ENCODE measurements at regions not wholly inside any gene's neighbourhood (a gene's known extent, or its start where the extent isn't known, plus 50 kb on each side); places are given as distances from the start of the nearest gene placed in this dataset.
"Not testable (repeated sequence)": the region's sequence is repeated elsewhere in the genome, so short reads cannot be mapped to it uniquely, and the experiment has no call there.

DNA sequence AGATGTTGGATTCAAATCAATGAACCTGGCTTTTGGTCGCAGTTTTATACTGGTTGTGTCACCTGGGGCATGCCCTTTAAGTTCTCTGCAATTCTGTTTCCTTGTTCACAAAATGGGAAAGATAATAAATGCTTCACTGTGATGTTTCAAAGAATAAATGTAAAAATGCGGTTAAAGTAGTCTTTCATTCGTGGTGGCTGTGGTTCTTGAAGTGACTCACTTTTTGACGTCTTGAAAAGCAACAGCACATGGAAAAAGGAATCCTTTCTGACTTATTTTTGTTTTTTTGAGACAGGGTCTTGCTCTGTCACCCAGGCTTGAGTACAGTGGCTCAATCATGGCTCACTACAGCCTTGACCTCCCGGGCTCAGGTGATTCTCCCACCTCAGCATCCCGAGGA, 88.4 kb upstream of the SLIT3 start:
- no peak for DNase-seq (ENCODE audit: low read depth)
- no peak overlapping the region for H3K4me3 ChIP-seq (ENCODE audit: control insufficient read depth, low read depth, low read length)
- TF ChIP-seq, protein P1, sequence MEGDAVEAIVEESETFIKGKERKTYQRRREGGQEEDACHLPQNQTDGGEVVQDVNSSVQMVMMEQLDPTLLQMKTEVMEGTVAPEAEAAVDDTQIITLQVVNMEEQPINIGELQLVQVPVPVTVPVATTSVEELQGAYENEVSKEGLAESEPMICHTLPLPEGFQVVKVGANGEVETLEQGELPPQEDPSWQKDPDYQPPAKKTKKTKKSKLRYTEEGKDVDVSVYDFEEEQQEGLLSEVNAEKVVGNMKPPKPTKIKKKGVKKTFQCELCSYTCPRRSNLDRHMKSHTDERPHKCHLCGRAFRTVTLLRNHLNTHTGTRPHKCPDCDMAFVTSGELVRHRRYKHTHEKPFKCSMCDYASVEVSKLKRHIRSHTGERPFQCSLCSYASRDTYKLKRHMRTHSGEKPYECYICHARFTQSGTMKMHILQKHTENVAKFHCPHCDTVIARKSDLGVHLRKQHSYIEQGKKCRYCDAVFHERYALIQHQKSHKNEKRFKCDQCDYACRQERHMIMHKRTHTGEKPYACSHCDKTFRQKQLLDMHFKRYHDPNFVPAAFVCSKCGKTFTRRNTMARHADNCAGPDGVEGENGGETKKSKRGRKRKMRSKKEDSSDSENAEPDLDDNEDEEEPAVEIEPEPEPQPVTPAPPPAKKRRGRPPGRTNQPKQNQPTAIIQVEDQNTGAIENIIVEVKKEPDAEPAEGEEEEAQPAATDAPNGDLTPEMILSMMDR (conservative IDR thresholded peaks at IDR 0.05; ENCODE audit: control insufficient read depth, insufficient read depth, low read depth, low read length): no peak

DNA sequence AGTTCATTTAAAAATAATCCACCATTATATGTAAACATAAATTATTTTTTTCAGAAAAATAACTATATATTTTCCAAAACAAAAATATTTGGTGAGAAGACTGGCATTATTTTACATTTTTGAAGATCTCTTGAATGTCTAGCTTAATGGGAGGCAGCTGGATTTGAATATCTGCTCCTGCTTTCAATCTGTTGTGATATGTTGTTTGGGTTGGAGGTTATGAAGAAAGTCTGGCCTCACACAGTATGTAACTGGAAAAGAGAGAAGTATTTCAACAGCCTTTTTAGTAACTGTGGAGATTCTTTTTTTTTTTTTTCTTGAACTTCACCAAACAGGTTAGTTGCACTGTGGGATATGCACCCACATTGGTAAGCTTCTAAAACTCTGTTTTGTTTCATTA, 84.7 kb upstream of the SLIT3 start:
- H3K4me3 ChIP-seq (ENCODE audit: control insufficient read depth, low read depth, low read length): no peak overlapping the region

DNA sequence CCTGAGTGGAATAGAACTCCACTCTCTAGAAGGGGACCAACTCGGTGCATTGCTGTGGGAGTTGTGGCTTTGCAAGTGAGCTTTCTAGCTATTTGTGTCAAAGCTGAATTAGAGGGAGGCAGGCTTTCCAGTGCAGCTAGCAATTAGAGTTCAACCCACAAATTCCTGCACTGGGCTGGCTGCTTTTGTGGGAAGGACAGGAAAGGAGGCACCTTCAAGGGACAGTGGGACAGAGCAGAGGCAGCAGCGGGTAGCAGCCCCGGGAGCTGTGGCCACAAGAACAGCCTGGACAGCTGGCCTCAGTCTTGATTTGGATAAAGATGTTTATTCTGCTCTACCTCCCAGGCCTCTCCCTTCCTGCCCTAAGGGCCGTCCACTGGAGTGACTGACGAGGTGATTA, 83.7 kb upstream of the SLIT3 start:
- TF ChIP-seq, protein P1 (conservative IDR thresholded peaks at IDR 0.05; ENCODE audit: control insufficient read depth, insufficient read depth, low read depth, low read length): no peak
- no peak for DNase-seq (ENCODE audit: low read depth)
- H3K4me3 ChIP-seq (ENCODE audit: control insufficient read depth, low read depth, low read length): no peak overlapping the region

More for the DNA sequence above, 84.7 kb upstream of the SLIT3 start:
- TF ChIP-seq, protein P1 (conservative IDR thresholded peaks at IDR 0.05; ENCODE audit: control insufficient read depth, insufficient read depth, low read depth, low read length): no peak
- no peak for DNase-seq (ENCODE audit: low read depth)

DNA sequence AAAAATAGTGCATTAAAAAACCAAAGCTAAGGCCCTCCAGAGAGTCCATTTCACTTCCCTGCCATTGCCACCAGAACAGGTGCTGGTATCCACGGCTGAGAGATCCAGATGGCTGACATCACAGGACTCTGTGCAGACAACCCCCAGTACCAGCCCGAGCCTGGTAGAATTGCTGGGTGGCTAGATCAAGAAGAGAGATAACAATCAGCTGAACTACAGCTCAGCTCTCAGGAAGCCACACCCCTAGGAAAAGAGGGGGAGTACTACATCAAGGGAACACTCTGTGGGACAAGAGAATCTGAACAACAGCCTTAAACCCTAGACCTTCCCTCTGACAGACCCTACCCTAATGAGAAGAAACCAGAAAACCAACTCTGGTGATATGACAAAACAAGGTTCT, 73.8 kb upstream of the SLIT3 start:
- no peak for DNase-seq (ENCODE audit: low read depth)
- TF ChIP-seq, protein P1 (conservative IDR thresholded peaks at IDR 0.05; ENCODE audit: control insufficient read depth, insufficient read depth, low read depth, low read length): no peak
- no peak overlapping the region for H3K4me3 ChIP-seq (ENCODE audit: control insufficient read depth, low read depth, low read length)

DNA sequence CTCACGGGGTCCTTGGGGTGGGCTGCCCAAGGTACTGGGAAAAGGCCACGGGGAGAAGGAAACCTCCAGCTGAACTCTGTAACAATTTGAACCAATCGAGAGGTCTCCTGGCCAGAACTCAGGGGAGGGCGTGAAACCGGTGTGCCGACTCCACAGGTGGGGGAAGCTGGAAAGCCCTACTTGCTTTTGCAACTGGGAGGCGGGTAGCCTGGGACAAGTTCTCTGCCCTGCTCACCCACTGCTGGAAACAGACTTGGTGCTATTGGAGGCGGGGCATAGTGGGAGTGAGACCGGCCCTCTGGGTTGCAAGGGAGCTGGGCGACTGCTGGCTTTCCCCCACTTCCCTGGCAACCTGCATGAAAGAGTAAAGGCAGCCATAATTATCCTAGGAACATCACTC, 73.2 kb upstream of the SLIT3 start:
- DNase-seq (ENCODE audit: low read depth): no peak
- no peak overlapping the region for H3K4me3 ChIP-seq (ENCODE audit: control insufficient read depth, low read depth, low read length)
- TF ChIP-seq, protein P1 (conservative IDR thresholded peaks at IDR 0.05; ENCODE audit: control insufficient read depth, insufficient read depth, low read depth, low read length): no peak

DNA sequence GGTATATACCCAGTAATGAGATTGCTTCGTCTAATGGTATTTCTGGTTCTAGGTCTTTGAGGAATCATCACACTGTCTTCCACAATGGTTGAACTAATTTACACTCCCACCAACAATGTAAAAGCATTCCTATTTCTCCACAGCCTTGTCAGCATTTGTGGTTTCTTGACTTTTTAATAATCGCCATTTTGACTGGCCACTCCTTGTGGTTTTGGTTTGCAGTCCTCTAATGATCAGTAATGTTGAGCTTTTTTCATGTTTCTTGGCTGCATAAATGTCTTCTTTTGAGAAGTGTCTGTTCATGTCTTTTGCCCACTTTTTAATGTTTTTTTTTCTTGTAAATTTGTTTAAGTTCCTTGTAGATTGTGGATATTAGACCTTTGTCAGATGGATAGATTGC, 70.9 kb upstream of the SLIT3 start:
- not testable (repeated sequence) for DNase-seq (ENCODE audit: low read depth); H3K4me3 ChIP-seq (ENCODE audit: control insufficient read depth, low read depth, low read length)

DNA sequence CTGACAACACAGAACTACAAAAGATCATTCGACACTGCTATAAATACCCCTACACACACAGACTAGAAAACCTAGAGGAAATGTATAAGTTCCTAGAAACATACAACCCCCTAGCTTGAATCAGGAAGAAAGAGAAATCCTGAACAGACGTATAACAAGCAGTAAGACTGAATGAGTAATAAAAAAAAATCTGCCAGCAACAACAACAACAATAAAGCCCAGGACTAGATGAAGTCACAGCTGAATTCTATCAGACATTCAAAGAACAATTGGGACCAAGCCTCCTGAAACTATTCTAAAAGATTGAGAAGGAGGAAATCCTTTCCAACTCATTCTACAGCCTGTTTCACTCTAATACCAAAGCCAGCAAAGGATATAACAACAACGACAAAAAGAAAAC, 68.2 kb upstream of the SLIT3 start:
- TF ChIP-seq, protein P1 (conservative IDR thresholded peaks at IDR 0.05; ENCODE audit: control insufficient read depth, insufficient read depth, low read depth, low read length): no peak
- no peak for DNase-seq (ENCODE audit: low read depth)
- no peak overlapping the region for H3K4me3 ChIP-seq (ENCODE audit: control insufficient read depth, low read depth, low read length)
